Ovary (tissue), 7 donors: ENCODE measurements at regions not wholly inside any gene's neighbourhood (a gene's known extent, or its start where the extent isn't known, plus 50 kb on each side); places are given as distances from the start of the nearest gene placed in this dataset.

Experiments
- DNase-seq, 5 donors: peaks; one replicate each; pipeline ENCODE4 v3.0.0-alpha.2; 2019 to 2020
- H3K27ac ChIP-seq, 2 donors: fragments of 200-600 bp; one replicate each; pipeline versions ENCODE4 v1.5.1 to v1.8.0; 2019 to 2022
- H3K27me3 ChIP-seq: fragments of 200-600 bp; one replicate; pipeline ENCODE4 v1.8.0; 2022
- H3K36me3 ChIP-seq: fragments of 200-600 bp; sonication (generic); one replicate; pipeline ENCODE4 v1.5.1; 2019
- H3K4me1 ChIP-seq: one replicate; pipeline ENCODE4 v1.8.1; 2013; ENCODE audit warnings: mild to moderate bottlenecking, moderate library complexity; ENCODE audit not compliant: insufficient read depth
- H3K4me3 ChIP-seq: fragments of 200-600 bp; sonication (generic); one replicate; pipeline ENCODE4 v1.5.1; 2017
- H3K9me3 ChIP-seq, 2 donors: fragments of 200-600 bp in 1 of 2; sonication (generic) in 1 of 2; one replicate each; pipeline versions ENCODE4 v1.5.1 to v1.8.1; 2013 to 2019; ENCODE audit warnings: mild to moderate bottlenecking in 1 of 2, moderate library complexity in 1 of 2
- EP300 ChIP-seq: sonication (generic); formaldehyde crosslinking; IDR thresholded peaks from one replicate; pipeline ENCODE4 v1.6.1; 2017; ENCODE audit warnings: antibody characterized with exemption
- POLR2A ChIP-seq: fragments of 450-650 bp; IDR thresholded peaks from one replicate; pipeline ENCODE4 v1.6.1; 2017; ENCODE audit warnings: antibody characterized with exemption, mild to moderate bottlenecking, moderate library complexity
- WGBS, 3 donors: extraction: QIAGEN DNeasy Blood & Tissue Kit in 1 of 3; methylation state at CpG; one replicate each; pipeline versions ENCODE4 v1.1.5 to v1.1.7; 2013 to 2017; 5-methylcytosine and 5-hydroxymethylcytosine counted together
- intact Hi-C, 4 donors: fragments of 100-400 bp; cut with DNase I; formaldehyde crosslinking; loops; one replicate each; pipeline versions ENCODE4 v1.11.0 to v1.15.1; 2022 to 2023
- TF ChIP-seq, protein P1 (sequence below), 3 donors: fragments of 450-650 bp in 2 of 3; fragments of 200-600 bp in 1 of 3; IDR thresholded peaks; one replicate each; pipeline versions ENCODE4 v1.5.1 to v1.8.0; 2016 to 2022; ENCODE audit warnings: antibody characterized with exemption in 3 of 3, mild to moderate bottlenecking in 1 of 3
- donor health status: DM: no; HTN: no; CAD: no; lungs with moderate emphysema.
- donor health status: DM: no; HTN: no; CAD: no.
- donor health status: Bipolar disorder and iron deficiency.
- donor health status: DM: no; HTN: no; CAD: no.
- donor health status: DM: yes; HTN: yes; CAD: no.

GRCh38 chr21:16305686-16306085 is 575.9 kb downstream of the USP25 start:
- Histone ChIP-seq H3K27me3 (no peaks in the 10 kb centered on the region), H3K9me3 (no peaks in the 10 kb centered on the region), H3K4me3 (peak overlapping the region; percentile 25), H3K27ac (peak overlapping the region; percentile 6 to 74), H3K4me1 (peaks cover 2% of the 10 kb centered on the region), H3K36me3 (no peaks in the 10 kb centered on the region)
- peak; percentile 32 to 52 (median 36) for DNase-seq
- TF ChIP-seq POLR2A = no peak
- TF ChIP-seq EP300 = no peak
- TF ChIP-seq, protein P1, sequence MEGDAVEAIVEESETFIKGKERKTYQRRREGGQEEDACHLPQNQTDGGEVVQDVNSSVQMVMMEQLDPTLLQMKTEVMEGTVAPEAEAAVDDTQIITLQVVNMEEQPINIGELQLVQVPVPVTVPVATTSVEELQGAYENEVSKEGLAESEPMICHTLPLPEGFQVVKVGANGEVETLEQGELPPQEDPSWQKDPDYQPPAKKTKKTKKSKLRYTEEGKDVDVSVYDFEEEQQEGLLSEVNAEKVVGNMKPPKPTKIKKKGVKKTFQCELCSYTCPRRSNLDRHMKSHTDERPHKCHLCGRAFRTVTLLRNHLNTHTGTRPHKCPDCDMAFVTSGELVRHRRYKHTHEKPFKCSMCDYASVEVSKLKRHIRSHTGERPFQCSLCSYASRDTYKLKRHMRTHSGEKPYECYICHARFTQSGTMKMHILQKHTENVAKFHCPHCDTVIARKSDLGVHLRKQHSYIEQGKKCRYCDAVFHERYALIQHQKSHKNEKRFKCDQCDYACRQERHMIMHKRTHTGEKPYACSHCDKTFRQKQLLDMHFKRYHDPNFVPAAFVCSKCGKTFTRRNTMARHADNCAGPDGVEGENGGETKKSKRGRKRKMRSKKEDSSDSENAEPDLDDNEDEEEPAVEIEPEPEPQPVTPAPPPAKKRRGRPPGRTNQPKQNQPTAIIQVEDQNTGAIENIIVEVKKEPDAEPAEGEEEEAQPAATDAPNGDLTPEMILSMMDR (IDR thresholded peaks at IDR 0.05) = no peak
- WGBS, 3 donors = 7 to 12% (median 10%) methylated on average over 6 of the region's 6 CpGs
- intact Hi-C loops = loop anchor here in 1 of 4 donors (10.0 kb wide), 1 partner anchor 111 kb away; no protein-coding TSS in a partner anchor

- intact Hi-C loops = loop anchor here in 1 of 4 donors (10.0 kb wide), 1 partner anchor 112 kb away; no protein-coding TSS in a partner anchor
- H3K4me3 ChIP-seq = peak overlapping the region; percentile 25
- H3K36me3 ChIP-seq = no peaks in the 10 kb centered on the region
- no peaks in the 10 kb centered on the region for H3K9me3 ChIP-seq
- TF ChIP-seq, protein P1 (IDR thresholded peaks at IDR 0.05) = no peak
- TF ChIP-seq POLR2A (no peak), EP300 (no peak)
- DNase-seq = no peak
- peaks cover 2% of the 10 kb centered on the region for H3K4me1 ChIP-seq
- no peaks in the 10 kb centered on the region for H3K27me3 ChIP-seq
- H3K27ac ChIP-seq = peak overlapping the region in 1 of 2 donors; percentile 74
Measured at GRCh38 chr21:16307256-16307655, 577.5 kb downstream of the USP25 start.

DNA sequence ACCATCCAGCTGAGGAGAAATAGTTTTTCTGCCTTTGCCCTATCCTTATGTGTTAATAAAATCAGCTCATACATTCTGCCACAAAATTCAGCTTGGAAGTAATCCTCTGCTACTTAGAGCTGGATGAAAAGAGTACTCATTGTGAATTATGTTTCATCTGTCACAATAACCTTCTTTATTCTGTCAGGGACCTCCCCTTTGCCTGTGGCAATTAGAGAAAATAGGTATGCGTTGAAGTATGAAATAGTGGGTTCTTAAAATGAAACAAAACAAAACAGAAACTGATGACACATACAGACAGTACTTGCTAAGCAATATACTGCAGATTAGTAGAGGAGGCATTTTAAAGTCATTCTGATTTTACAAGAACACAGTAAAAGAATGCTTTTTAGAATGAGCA is 578.5 kb downstream of the USP25 start:
- H3K4me3 ChIP-seq = peak overlapping the region; percentile 25
- peaks cover 2% of the 10 kb centered on the region for H3K4me1 ChIP-seq
- WGBS, 3 donors = 0 to 12% (median 4%) methylated on average over 1 of the region's 1 CpG
- intact Hi-C loops = loop anchor here in 1 of 4 donors (10.0 kb wide), 1 partner anchor 113 kb away; no protein-coding TSS in a partner anchor
- TF ChIP-seq EP300 (no peak), POLR2A (no peak)
- TF ChIP-seq, protein P1 (IDR thresholded peaks at IDR 0.05) = no peak
- no peak for DNase-seq
- H3K27ac ChIP-seq = peak overlapping the region; percentile 73 to 74
- no peaks in the 10 kb centered on the region for H3K9me3 ChIP-seq
- H3K36me3 ChIP-seq = no peaks in the 10 kb centered on the region
- no peaks in the 10 kb centered on the region for H3K27me3 ChIP-seq

- Histone ChIP-seq H3K9me3 (no peaks in the 10 kb centered on the region), H3K36me3 (no peaks in the 10 kb centered on the region), H3K4me1 (peaks cover 2% of the 10 kb centered on the region), H3K4me3 (peak overlapping the region; percentile 8), H3K27me3 (no peaks in the 10 kb centered on the region), H3K27ac (peak overlapping the region; percentile 4 to 74)
- peak in 3 of 5 donors; percentile 26 to 57 (median 30) for DNase-seq
- 44 to 79% (median 65%) methylated on average over 17 of the region's 17 CpGs for WGBS, 3 donors
- intact Hi-C loops = loop anchor here in 1 of 4 donors (10.0 kb wide), 1 partner anchor 115 kb away; no protein-coding TSS in a partner anchor
- no peak for TF ChIP-seq POLR2A
- TF ChIP-seq, protein P1 (IDR thresholded peaks at IDR 0.05) = no peak
- TF ChIP-seq EP300 = no peak
Measured at GRCh38 chr21:16309250-16309971, 579.6 kb downstream of the USP25 start.
